ENCODE measurements at regions not wholly inside any gene's neighbourhood (a gene's known extent, or its start where the extent isn't known, plus 50 kb on each side); places are given as distances from the start of the nearest gene placed in this dataset.

DNA sequence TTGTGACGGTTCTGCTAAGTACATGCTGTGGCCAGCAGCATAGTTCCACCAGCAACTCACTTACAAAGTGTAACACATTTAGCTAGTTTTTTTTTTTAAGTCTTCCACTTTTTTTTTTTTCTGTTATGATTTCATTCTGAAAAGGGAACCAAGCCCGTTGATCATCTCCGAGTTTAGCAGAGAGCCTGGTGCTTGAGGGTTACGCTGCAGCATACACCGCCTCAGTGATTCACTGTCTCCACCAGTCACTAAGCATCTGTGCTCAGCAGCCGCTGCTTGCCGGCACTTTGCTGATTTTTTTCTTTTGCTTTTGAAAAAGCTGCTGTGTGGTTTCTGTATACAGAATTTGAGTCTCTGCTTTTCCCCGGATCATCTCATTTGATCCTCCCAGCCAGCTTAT is 194.5 kb upstream of the CDH13 start:
- DNase-seq = no peak
- Histone ChIP-seq H3K4me3 (ENCODE audit: low read depth, low read length) (no peak overlapping the region), H3K27me3 (replicated peaks) (peaks cover 9% of the 10 kb centered on the region), H3K36me3 (replicated peaks) (no peaks in the 10 kb centered on the region), H3K27ac (no peak overlapping the region)
- TF ChIP-seq, protein P1, sequence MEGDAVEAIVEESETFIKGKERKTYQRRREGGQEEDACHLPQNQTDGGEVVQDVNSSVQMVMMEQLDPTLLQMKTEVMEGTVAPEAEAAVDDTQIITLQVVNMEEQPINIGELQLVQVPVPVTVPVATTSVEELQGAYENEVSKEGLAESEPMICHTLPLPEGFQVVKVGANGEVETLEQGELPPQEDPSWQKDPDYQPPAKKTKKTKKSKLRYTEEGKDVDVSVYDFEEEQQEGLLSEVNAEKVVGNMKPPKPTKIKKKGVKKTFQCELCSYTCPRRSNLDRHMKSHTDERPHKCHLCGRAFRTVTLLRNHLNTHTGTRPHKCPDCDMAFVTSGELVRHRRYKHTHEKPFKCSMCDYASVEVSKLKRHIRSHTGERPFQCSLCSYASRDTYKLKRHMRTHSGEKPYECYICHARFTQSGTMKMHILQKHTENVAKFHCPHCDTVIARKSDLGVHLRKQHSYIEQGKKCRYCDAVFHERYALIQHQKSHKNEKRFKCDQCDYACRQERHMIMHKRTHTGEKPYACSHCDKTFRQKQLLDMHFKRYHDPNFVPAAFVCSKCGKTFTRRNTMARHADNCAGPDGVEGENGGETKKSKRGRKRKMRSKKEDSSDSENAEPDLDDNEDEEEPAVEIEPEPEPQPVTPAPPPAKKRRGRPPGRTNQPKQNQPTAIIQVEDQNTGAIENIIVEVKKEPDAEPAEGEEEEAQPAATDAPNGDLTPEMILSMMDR (IDR thresholded peaks at IDR 0.05; ENCODE audit: low read depth, low read length, missing control alignments) = no peak
- in situ Hi-C loops (cut with HindIII; ENCODE audit: low pct_ligation_motif_present, low sequenced_read_pairs) = no loop called here

DNA sequence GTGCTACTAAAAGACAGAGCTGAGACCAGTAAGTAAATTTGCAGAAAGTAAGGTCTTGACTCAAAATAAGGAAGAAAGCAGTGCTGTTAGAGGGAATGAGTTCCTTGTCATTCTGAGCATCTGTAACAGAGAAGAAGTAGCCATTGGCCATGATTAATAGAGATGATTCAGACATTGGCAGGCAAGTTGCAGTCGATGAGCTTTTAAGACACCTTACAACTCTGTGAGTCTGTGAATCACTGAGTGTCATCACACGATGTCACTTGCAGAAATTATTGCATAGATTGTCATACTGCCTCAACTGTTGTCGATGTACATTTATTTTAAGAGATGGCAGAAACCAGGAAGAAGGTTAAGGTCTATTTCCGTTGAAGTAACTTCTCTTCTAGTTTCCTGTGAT is 201.1 kb upstream of the CDH13 start:
- in situ Hi-C loops (cut with HindIII; ENCODE audit: low pct_ligation_motif_present, low sequenced_read_pairs) = no loop called here
- no peak overlapping the region for H3K4me3 ChIP-seq (ENCODE audit: low read depth, low read length)
- DNase-seq = no peak
- TF ChIP-seq, protein P1 (IDR thresholded peaks at IDR 0.05; ENCODE audit: low read depth, low read length, missing control alignments) = no peak
- H3K27me3 ChIP-seq (replicated peaks) = peaks cover 8% of the 10 kb centered on the region
- H3K36me3 ChIP-seq (replicated peaks) = no peaks in the 10 kb centered on the region
- no peak overlapping the region for H3K27ac ChIP-seq

DNA sequence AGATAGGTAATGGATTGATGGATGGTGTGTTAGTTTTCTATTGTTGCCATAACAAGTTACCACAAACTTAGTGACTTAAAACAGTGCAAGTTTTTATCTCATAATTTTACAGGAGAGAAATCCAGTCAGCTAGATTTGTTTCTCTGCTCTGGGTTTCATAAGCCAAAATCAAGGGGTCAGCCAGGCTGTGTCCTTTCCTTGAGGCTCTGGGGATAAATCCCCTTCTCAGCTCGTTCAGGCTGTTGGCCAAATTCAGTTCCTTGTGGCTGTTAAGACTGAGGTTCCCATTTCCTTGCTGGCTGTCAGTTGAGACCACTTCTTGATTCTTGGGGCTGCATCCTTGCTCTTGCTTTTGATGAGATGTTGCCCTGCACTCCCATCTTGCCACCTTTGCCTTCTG is 204.9 kb upstream of the CDH13 start:
- peaks cover under 1% of the 10 kb centered on the region for H3K27me3 ChIP-seq (replicated peaks)
- no peak overlapping the region for H3K27ac ChIP-seq
- in situ Hi-C loops (cut with HindIII; ENCODE audit: low pct_ligation_motif_present, low sequenced_read_pairs) = no loop called here

DNA sequence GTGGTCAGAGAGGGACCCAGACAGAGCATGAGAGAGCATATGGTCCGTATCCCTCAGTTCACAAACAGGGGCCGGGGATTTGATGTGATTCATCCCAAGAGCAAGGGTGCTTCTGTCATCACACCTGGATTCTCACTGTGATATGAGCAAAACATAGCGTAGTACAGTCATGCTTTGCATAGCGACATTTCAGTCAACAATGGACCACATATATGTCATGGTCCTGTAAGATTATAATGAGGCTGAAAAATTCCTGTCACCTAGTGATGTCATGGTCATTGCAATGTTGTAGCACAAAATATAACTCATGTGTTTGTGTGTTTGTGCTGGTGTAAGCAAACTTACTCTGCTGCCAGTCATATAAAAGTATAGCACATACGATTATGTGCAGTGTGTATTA is 207.4 kb upstream of the CDH13 start:
- TF ChIP-seq, protein P1 (IDR thresholded peaks at IDR 0.05; ENCODE audit: low read depth, low read length, missing control alignments) = no peak
- H3K27ac ChIP-seq = no peak overlapping the region
- H3K4me3 ChIP-seq (ENCODE audit: low read depth, low read length) = no peak overlapping the region
- in situ Hi-C loops (cut with HindIII; ENCODE audit: low pct_ligation_motif_present, low sequenced_read_pairs) = no loop called here
- no peak for DNase-seq
- no peaks in the 10 kb centered on the region for H3K27me3 ChIP-seq (replicated peaks)
- H3K36me3 ChIP-seq (replicated peaks) = no peaks in the 10 kb centered on the region

More for the DNA sequence above, 204.9 kb upstream of the CDH13 start:
- TF ChIP-seq, protein P1 (IDR thresholded peaks at IDR 0.05; ENCODE audit: low read depth, low read length, missing control alignments) = no peak
- DNase-seq = no peak
- Histone ChIP-seq H3K36me3 (replicated peaks) (no peaks in the 10 kb centered on the region), H3K4me3 (ENCODE audit: low read depth, low read length) (no peak overlapping the region)

DNA sequence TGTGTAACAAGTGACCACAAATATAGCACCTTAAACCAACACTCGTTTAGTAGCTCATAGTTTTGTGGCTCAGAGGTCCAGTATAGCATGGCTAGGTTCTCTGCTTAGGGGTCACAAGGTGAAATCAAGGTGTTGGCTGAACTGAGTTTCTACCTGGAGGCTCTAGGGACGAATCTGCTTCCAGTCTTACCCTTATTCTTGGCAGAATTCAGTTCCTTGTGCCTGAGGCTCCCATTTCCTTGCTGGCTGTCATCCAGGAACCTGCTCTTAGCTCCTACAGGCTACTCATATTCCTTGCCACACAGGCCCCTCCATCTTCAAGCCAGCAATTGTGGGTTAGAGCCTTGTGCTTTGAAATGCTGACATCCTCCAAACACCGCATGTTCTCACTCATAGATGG is 212.3 kb upstream of the CDH13 start:
- Histone ChIP-seq H3K4me3 (ENCODE audit: low read depth, low read length) (no peak overlapping the region), H3K27ac (no peak overlapping the region), H3K27me3 (replicated peaks) (peaks cover 2% of the 10 kb centered on the region), H3K36me3 (replicated peaks) (no peaks in the 10 kb centered on the region)
- in situ Hi-C loops (cut with HindIII; ENCODE audit: low pct_ligation_motif_present, low sequenced_read_pairs) = no loop called here
- no peak for DNase-seq
- TF ChIP-seq, protein P1 (IDR thresholded peaks at IDR 0.05; ENCODE audit: low read depth, low read length, missing control alignments) = no peak

DNA sequence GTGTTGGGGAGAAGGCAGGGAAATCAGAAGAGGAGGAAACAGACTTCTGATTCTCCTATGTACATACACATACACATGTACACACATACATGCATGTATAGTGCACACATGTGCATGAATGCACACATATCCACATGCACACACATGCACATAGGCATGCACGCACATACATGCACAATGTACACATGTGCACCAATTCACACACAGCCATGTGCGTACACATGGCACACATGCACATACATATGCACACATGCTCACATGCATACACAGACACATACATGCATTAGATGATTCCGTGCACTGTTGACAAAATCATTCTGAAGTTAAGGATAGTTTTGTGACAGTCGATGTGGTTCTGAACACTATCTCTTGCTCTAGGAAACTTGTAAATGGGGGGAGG is 214.0 kb upstream of the CDH13 start:
- no peak overlapping the region for H3K27ac ChIP-seq
- no peak for DNase-seq
- in situ Hi-C loops (cut with HindIII; ENCODE audit: low pct_ligation_motif_present, low sequenced_read_pairs) = no loop called here
- H3K36me3 ChIP-seq (replicated peaks) = no peaks in the 10 kb centered on the region
- no peak overlapping the region for H3K4me3 ChIP-seq (ENCODE audit: low read depth, low read length)
- peaks cover 2% of the 10 kb centered on the region for H3K27me3 ChIP-seq (replicated peaks)
- TF ChIP-seq, protein P1 (IDR thresholded peaks at IDR 0.05; ENCODE audit: low read depth, low read length, missing control alignments) = no peak
